K562 (cell line): ENCODE measurements at regions not wholly inside any gene's neighbourhood (a gene's known extent, or its start where the extent isn't known, plus 50 kb on each side); places are given as distances from the start of the nearest gene placed in this dataset.

Experiments used
- ATAC-seq: fragments of 200-7000 bp; cut with Tn5 transposase; 3 replicates; pipeline ENCODE4 v1.9.1; 2020; ENCODE audit warnings: moderate library complexity
- BruUV-seq: library from RNA; stranded (reverse); fragments of 400-500 nt; replicated peaks from 2 replicates; lab custom pipeline; 2021; lab: Mats Ljungman, UMichigan
- CTCF ChIA-PET: fragments of 300-600 bp; formaldehyde crosslinking; extraction: SDS; loops from one replicate; lab custom pipeline; 2021; ENCODE audit warnings: low intra/inter-chr PET ratio; lab: Yijun Ruan, JAX
- POLR2A ChIA-PET: fragments of 300-600, 350-650 bp; sonication (Branson Sonifier 250); formaldehyde crosslinking; extraction: SDS; loops from one replicate; lab custom pipeline; 2021; ENCODE audit warnings: antibody characterized with exemption, inconsistent platforms; lab: Yijun Ruan, JAX
- DNase-seq, 4 experiments: peaks; one replicate each; pipeline versions ENCODE4 v3.0.0 to v3.0.0-alpha.2; 2011 to 2018; ENCODE audit warnings: low spot score in 3 of 4, mixed read lengths in 3 of 4; ENCODE audit errors: extremely low read depth in 1 of 4
- FAIRE-seq: peaks from 2 replicates; lab custom pipeline; 2011; peaks lifted over from hg19 to GRCh38; lab: Jason Lieb, UNC
- H2AFZ ChIP-seq: 2 replicates; pipeline ENCODE4 v1.6.0; 2011; ENCODE audit warnings: low read depth, low read length, control low read depth, inconsistent platforms
- H3K27ac ChIP-seq: fragments of 200-600 bp; 3 replicates; pipeline ENCODE4 v1.8.0; 2011; ENCODE audit warnings: low read depth, mild to moderate bottlenecking, control low read depth, inconsistent platforms, low read length, moderate library complexity, mixed read lengths; ENCODE audit errors: extremely low read depth
- H3K27me3 ChIP-seq, 2 experiments: fragments of 300-600 bp in 1 of 2; 2 replicates in 1 of 2; 3 replicates in 1 of 2; pipeline versions ENCODE4 v1.6.0 to v1.8.0; 2011; ENCODE audit warnings: inconsistent platforms in 2 of 2, low read length in 2 of 2, mild to moderate bottlenecking in 1 of 2, mixed read lengths in 1 of 2, moderate library complexity in 1 of 2; ENCODE audit not compliant: control insufficient read depth in 2 of 2, insufficient read depth in 2 of 2
- H3K36me3 ChIP-seq: fragments of 300-600 bp; 3 replicates; pipeline ENCODE4 v1.8.0; 2011; ENCODE audit warnings: mild to moderate bottlenecking, low read length, inconsistent platforms; ENCODE audit not compliant: control insufficient read depth, insufficient read depth
- H3K4me1 ChIP-seq, 2 experiments: fragments of 200-600 bp in 1 of 2; replicated peaks in 1 of 2; 2 replicates in 1 of 2; 3 replicates in 1 of 2; pipeline versions ENCODE4 v1.5.1 to v1.8.0; 2011; ENCODE audit warnings: inconsistent platforms in 2 of 2, low read length in 2 of 2, mild to moderate bottlenecking in 1 of 2, mixed read lengths in 1 of 2, moderate library complexity in 1 of 2; ENCODE audit not compliant: control insufficient read depth in 2 of 2, insufficient read depth in 2 of 2
- H3K4me2 ChIP-seq: 2 replicates; pipeline ENCODE4 v1.6.1; 2011; ENCODE audit warnings: low read length, control low read depth, inconsistent platforms, mixed read lengths; ENCODE audit not compliant: insufficient read depth
- H3K4me3 ChIP-seq: fragments of 200-600 bp; sonication (generic), shearing (Covaris generic); 2 replicates; pipeline ENCODE4 v1.5.1; 2016; ENCODE audit warnings: control low read depth, inconsistent platforms
- H3K79me2 ChIP-seq: fragments of 200-600 bp; 3 replicates; pipeline ENCODE4 v1.8.0; 2011; ENCODE audit warnings: low read length, inconsistent platforms; ENCODE audit not compliant: control insufficient read depth, insufficient read depth
- H3K9ac ChIP-seq, 2 experiments: 2 replicates each; pipeline versions ENCODE4 v1.6.0 to v1.6.1; 2011; ENCODE audit warnings: low read depth in 2 of 2, low read length in 2 of 2, control low read depth in 1 of 2, inconsistent platforms in 1 of 2, mild to moderate bottlenecking in 1 of 2, mixed read lengths in 1 of 2; ENCODE audit not compliant: insufficient read depth in 1 of 2
- H3K9me1 ChIP-seq: one replicate; pipeline ENCODE4 v1.6.0; 2011; ENCODE audit warnings: inconsistent platforms, mild to moderate bottlenecking, low read length, moderate library complexity; ENCODE audit not compliant: control insufficient read depth, insufficient read depth
- H3K9me3 ChIP-seq: replicated peaks from 2 replicates; pipeline ENCODE4 v1.5.1; 2011; ENCODE audit warnings: low read depth, low read length, inconsistent platforms; ENCODE audit not compliant: control insufficient read depth, insufficient read depth
- H4K20me1 ChIP-seq: replicated peaks from 2 replicates; pipeline ENCODE4 v1.6.1; 2011; ENCODE audit warnings: low read length, inconsistent platforms, mixed read lengths; ENCODE audit not compliant: control insufficient read depth, insufficient read depth
- CBX3 ChIP-seq, 2 experiments: IDR thresholded peaks; 1 replicate in 1 of 2; 2 replicates in 1 of 2; pipeline ENCODE4 v1.6.1; 2012; ENCODE audit warnings: inconsistent platforms in 2 of 2, low read length in 2 of 2, borderline replicate concordance in 1 of 2, control low read depth in 1 of 2
- COPS2 ChIP-seq: fragments of 450-650 bp; conservative IDR thresholded peaks from 2 replicates; pipeline ENCODE4 v1.6.1; 2016; ENCODE audit warnings: mild to moderate bottlenecking, moderate library complexity
- DACH1 ChIP-seq: fragments of 450-650 bp; IDR thresholded peaks from 2 replicates; pipeline ENCODE4 v1.6.1; 2018; ENCODE audit not compliant: partially characterized antibody
- E2F8 ChIP-seq: fragments of 450-650 bp; IDR thresholded peaks from 2 replicates; pipeline ENCODE4 v1.7.1; 2018; ENCODE audit warnings: mild to moderate bottlenecking, low read depth; ENCODE audit not compliant: partially characterized antibody
- MNT ChIP-seq, 2 experiments: fragments of 450-650 bp; conservative IDR thresholded peaks; 2 replicates each; pipeline ENCODE4 v1.6.1; 2017; ENCODE audit warnings: mild to moderate bottlenecking in 2 of 2, moderate library complexity in 2 of 2
- NCOA2 ChIP-seq, 2 experiments: fragments of 450-650 bp; IDR thresholded peaks; 2 replicates each; pipeline ENCODE4 v1.6.1; 2018; ENCODE audit warnings: mild to moderate bottlenecking in 2 of 2, moderate library complexity in 1 of 2; ENCODE audit not compliant: partially characterized antibody in 2 of 2
- NFATC3 ChIP-seq: fragments of 450-650 bp; IDR thresholded peaks from 2 replicates; pipeline ENCODE4 v1.6.1; 2017; ENCODE audit warnings: mild to moderate bottlenecking
- PKNOX1 ChIP-seq: fragments of 450-650 bp; IDR thresholded peaks from 2 replicates; pipeline ENCODE4 v1.6.1; 2016
- POU5F1 ChIP-seq: fragments of 150-350 bp; IDR thresholded peaks from 2 replicates; pipeline ENCODE4 v1.6.1; 2014; ENCODE audit warnings: borderline replicate concordance, low read length, low read depth, mild to moderate bottlenecking; ENCODE audit not compliant: partially characterized antibody
- SMAD3 ChIP-seq: fragments of 450-650 bp; formaldehyde crosslinking; conservative IDR thresholded peaks from 2 replicates; pipeline ENCODE4 v1.4.0; 2020; ENCODE audit warnings: mild to moderate bottlenecking
- TFAP4 ChIP-seq: sonication (generic); formaldehyde crosslinking; IDR thresholded peaks from 2 replicates; pipeline ENCODE4 v1.8.0; 2022; ENCODE audit warnings: missing genetic modification reagents, mild to moderate bottlenecking, moderate library complexity, borderline replicate concordance
- WHSC1 ChIP-seq: IDR thresholded peaks from one replicate; pipeline ENCODE4 v1.6.1; 2012; ENCODE audit warnings: low read length, control low read depth, inconsistent platforms
- WGBS: fragments of 100-300 bp; shearing (Covaris generic); methylation state at CpG from one replicate; pipeline ENCODE4 v1.1.6; 2016; ENCODE audit warnings: low coverage, mixed read lengths; ENCODE audit not compliant: insufficient coverage; ENCODE audit errors: missing lambda C conversion rate; 5-methylcytosine and 5-hydroxymethylcytosine counted together
- in situ Hi-C: fragments of 300-500 bp; cut with MboI; formaldehyde crosslinking; loops from 4 replicates; pipeline ENCODE4 v1.15.0; 2018; ENCODE audit warnings: inconsistent platforms, mixed read lengths
- intact Hi-C: fragments of 100-400 bp; cut with micrococcal nuclease; formaldehyde crosslinking; loops from 2 replicates; pipeline ENCODE4 v1.14.2; 2022

GRCh38 chr12:25701290-25701689, 148.2 kb upstream of the LMNTD1 start:
- intact Hi-C loops (no loop called here), in situ Hi-C loops (no loop called here)
- no peak for TF ChIP-seq NCOA2 (IDR thresholded peaks at IDR 0.05; ENCODE audit: partially characterized antibody in 2 of 2)
- TF ChIP-seq POU5F1, result no peak
- TF ChIP-seq NFATC3, result no peak
- no peak for TF ChIP-seq TFAP4 (CRISPR knock-in tag)
- no peak for TF ChIP-seq WHSC1
- no peak for TF ChIP-seq MNT (conservative IDR thresholded peaks at IDR 0.05)
- TF ChIP-seq COPS2, result no peak
- TF ChIP-seq E2F8, result no peak
- no peak for TF ChIP-seq SMAD3
- TF ChIP-seq CBX3 (IDR thresholded peaks at IDR 0.05; ENCODE audit: borderline replicate concordance in 1 of 2, low read length in 2 of 2), result no peak
- no peak for TF ChIP-seq DACH1
- TF ChIP-seq PKNOX1, result no peak
- H2AFZ ChIP-seq, result no peak overlapping the region
- FAIRE-seq (no peak), DNase-seq (no peak), ATAC-seq (no peak)
- H3K9me3 ChIP-seq, result no peaks in the 10 kb centered on the region; the same call in 1 of the 2 replicates
- H4K20me1 ChIP-seq, result no peaks in the 10 kb centered on the region
- 8% methylated on average over 4 of the region's 4 CpGs for WGBS
- no peaks in the 10 kb centered on the region for H3K79me2 ChIP-seq
- no peak overlapping the region for H3K9ac ChIP-seq
- no peak overlapping the region for H3K4me3 ChIP-seq
- no peak overlapping the region for H3K4me2 ChIP-seq
- no peaks in the 10 kb centered on the region; a peak in 1 of 5 replicates for H3K4me1 ChIP-seq
- POLR2A ChIA-PET, result interaction anchor here (0.9 to 1.0 kb wide), 2 partner anchors 9 kb away, joined by 3 to 5 read pairs; no protein-coding TSS in a partner anchor
- no peak overlapping the region for H3K27ac ChIP-seq
- no peaks in the 10 kb centered on the region for H3K9me1 ChIP-seq
- no TSS peak for BruUV-seq
- no peaks in the 10 kb centered on the region for H3K27me3 ChIP-seq
- CTCF ChIA-PET, result no interaction called here
- no peaks in the 10 kb centered on the region for H3K36me3 ChIP-seq
